Activated CD8-positive, alpha-beta T cell treated with anti-CD3 and anti-CD28 coated beads, Interleukin-2, amount 10 ng/mL, durations not matched to agents 7 days and 5 days (primary cell): ENCODE measurements at regions not wholly inside any gene's neighbourhood (a gene's known extent, or its start where the extent isn't known, plus 50 kb on each side); places are given as distances from the start of the nearest gene placed in this dataset.
"Not testable (repeated sequence)": the region's sequence is repeated elsewhere in the genome, so short reads cannot be mapped to it uniquely, and the experiment has no call there.

Experiments
- ATAC-seq: fragments of 150-1000 bp; cut with Tn5 transposase; one replicate; pipeline ENCODE4 v1.10.0; 2021; ENCODE audit warnings: moderate library complexity
- CTCF ChIA-PET: fragments of 350-600 bp; sonication (Branson Sonifier 250); formaldehyde crosslinking; loops from one replicate; lab custom pipeline; 2021; ENCODE audit warnings: antibody characterized with exemption; lab: Charles Lee
- POLR2A ChIA-PET: fragments of 350-600 bp; sonication (Branson Sonifier 250); formaldehyde crosslinking; loops from one replicate; lab custom pipeline; 2021; ENCODE audit warnings: antibody characterized with exemption; lab: Charles Lee
- DNase-seq: peaks from one replicate; pipeline ENCODE4 v3.0.0-alpha.2; 2020
- H3K27ac Mint-ChIP-seq: one replicate; pipeline ENCODE4 v1.8.0; 2021; ENCODE audit warnings: mild to moderate bottlenecking, mixed read lengths
- H3K27me3 Mint-ChIP-seq: one replicate; pipeline ENCODE4 v1.8.0; 2021; ENCODE audit warnings: low read depth, mixed read lengths
- H3K36me3 Mint-ChIP-seq: one replicate; pipeline ENCODE4 v1.8.0; 2021; ENCODE audit warnings: low read depth, mixed read lengths
- H3K4me1 Mint-ChIP-seq: one replicate; pipeline ENCODE4 v1.8.0; 2021; ENCODE audit warnings: low read depth, mixed read lengths
- H3K4me3 Mint-ChIP-seq: one replicate; pipeline ENCODE4 v1.8.0; 2021; ENCODE audit warnings: mild to moderate bottlenecking, mixed read lengths
- H3K9me3 Mint-ChIP-seq: one replicate; pipeline ENCODE4 v1.8.0; 2022; ENCODE audit warnings: mixed read lengths; ENCODE audit not compliant: insufficient read depth

DNA sequence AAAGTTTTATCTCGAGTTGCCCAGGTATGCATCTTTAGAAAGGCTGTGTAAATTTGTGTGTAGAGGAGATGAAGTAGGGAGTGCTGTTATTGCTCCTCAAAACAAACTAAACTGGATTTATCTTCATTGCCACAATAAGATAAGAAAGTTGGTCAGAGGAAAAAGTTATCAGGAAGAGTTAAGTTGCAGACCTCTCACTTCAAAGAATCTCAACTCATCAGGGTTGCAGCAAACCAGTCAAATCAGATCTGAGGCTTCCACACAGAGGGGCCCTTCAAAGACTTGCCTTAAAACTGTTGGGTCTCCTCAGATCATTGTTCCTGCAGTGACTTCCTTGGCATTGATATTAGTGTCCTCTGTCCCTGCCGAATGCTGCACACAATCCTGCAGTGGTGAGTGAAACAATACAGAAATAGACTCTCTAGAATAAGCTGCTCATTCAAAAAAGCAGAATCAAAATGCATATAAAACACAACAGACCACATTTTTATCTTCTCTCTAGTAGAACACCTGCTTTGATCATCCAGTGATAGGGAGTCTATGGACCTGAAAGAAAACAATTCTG lies 191.2 kb upstream of the CBLB start:
- ATAC-seq (no peak), DNase-seq (no peak)
- Mint-ChIP-seq H3K9me3 (peaks cover 23% of the 10 kb centered on the region), H3K36me3 (peaks cover 7% of the 10 kb centered on the region), H3K4me1 (peaks cover 7% of the 10 kb centered on the region), H3K27ac (peak overlapping the region; percentile 35), H3K27me3 (no peaks in the 10 kb centered on the region), H3K4me3 (no peak overlapping the region)
- POLR2A ChIA-PET, result no interaction called here
- CTCF ChIA-PET, result no interaction called here

DNA sequence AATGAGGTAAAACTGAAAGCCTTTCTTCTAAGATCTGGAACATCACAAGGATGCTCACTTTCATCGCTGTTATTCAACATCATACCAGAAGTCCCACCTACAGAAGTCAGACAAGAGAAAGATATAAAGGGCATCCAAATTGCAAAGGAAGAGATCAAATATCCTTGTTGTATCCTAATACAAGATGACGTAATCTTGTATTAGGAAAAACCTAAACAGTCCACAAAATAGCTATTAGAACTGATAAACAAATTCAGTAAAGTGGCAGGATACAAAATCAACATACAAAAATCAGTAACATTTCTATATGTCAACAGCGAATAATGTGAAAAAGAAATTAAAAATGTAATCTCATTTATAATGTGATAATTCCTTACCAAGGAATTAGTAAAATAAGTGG lies 195.1 kb upstream of the CBLB start:
- Mint-ChIP-seq H3K4me1 (peaks cover 15% of the 10 kb centered on the region), H3K36me3 (peaks cover 16% of the 10 kb centered on the region), H3K9me3 (peaks cover 18% of the 10 kb centered on the region), H3K27me3 (no peaks in the 10 kb centered on the region), H3K27ac (no peak overlapping the region), H3K4me3 (no peak overlapping the region)
- ChIA-PET POLR2A (no interaction called here), CTCF (no interaction called here)
- ATAC-seq (no peak), DNase-seq (no peak)

DNA sequence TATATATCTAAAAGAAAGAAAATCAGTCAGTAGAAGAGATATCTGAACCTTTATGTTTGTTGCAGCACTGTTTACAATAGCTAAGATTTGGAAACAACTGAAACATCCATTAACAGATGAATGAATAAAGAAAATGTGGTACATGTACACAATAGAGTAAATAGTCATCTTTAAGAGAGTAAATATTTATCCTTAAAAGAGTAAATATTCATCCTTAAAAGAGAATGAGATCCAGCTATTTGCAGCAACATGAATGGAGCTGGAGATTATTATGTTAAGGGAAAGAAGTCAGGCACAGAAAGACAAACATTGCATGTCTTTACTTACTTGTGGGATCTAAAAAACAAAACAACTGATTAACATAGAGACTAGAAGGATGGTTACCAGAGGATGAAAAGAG lies 197.0 kb upstream of the CBLB start:
- ChIA-PET POLR2A (no interaction called here), CTCF (no interaction called here)
- Mint-ChIP-seq H3K27me3 (no peaks in the 10 kb centered on the region), H3K36me3 (peaks cover 17% of the 10 kb centered on the region), H3K4me1 (peaks cover 16% of the 10 kb centered on the region), H3K4me3 (no peak overlapping the region), H3K9me3 (peaks cover 24% of the 10 kb centered on the region), H3K27ac (no peak overlapping the region)
- no peak for ATAC-seq
- no peak for DNase-seq

DNA sequence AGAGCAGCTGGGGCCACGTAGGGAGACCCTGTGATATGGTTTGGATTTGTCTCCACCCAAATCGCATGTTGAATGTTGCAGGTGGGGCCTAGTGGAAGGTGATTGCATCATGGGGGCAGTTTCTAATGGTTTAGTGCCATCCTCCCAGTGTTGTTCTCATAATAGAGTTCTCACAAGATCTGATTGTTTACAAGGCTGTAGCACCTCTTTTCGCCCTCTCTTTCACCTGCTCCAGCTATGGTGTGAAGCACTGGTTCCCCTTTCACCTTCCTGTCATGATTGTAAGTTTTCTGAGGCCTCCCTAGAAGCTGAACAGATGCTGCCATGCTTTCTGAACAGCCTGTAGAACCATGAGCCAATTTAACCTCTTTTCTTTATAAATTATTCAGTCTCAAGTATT lies 198.9 kb upstream of the CBLB start:
- no peak overlapping the region for H3K4me3 Mint-ChIP-seq

DNA sequence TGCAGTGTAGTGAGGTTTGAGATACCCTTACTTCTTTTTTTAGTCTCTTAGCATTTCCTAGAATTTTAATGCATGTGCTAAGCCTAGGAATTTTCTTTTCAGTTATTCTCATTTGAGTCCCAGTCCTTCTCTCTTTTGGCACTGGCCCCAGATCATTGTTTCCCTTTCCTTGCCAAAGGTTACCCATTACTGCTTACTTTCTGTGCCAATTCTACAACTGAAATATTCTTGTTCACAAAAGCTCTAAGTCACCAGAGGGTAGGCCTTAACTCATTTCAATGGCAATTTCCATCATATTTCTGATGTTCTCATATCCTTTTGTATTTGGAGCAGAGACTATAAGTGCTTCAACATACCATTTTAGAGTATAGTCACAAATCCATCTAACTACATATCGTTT lies 199.6 kb upstream of the CBLB start:
- no peaks in the 10 kb centered on the region for H3K27me3 Mint-ChIP-seq
- peaks cover 19% of the 10 kb centered on the region for H3K36me3 Mint-ChIP-seq
- CTCF ChIA-PET, result no interaction called here
- POLR2A ChIA-PET, result no interaction called here
- no peak overlapping the region for H3K4me3 Mint-ChIP-seq
- DNase-seq (no peak), ATAC-seq (no peak)
- peak overlapping the region; percentile 44 for H3K27ac Mint-ChIP-seq
- peaks cover 28% of the 10 kb centered on the region for H3K9me3 Mint-ChIP-seq
- H3K4me1 Mint-ChIP-seq, result peaks cover 16% of the 10 kb centered on the region

More for the DNA sequence above, 198.9 kb upstream of the CBLB start:
- Mint-ChIP-seq H3K27ac (no peak overlapping the region), H3K36me3 (peaks cover 20% of the 10 kb centered on the region), H3K27me3 (no peaks in the 10 kb centered on the region), H3K9me3 (peaks cover 30% of the 10 kb centered on the region), H3K4me1 (peaks cover 16% of the 10 kb centered on the region)
- CTCF ChIA-PET, result no interaction called here
- DNase-seq (no peak), ATAC-seq (no peak)
- POLR2A ChIA-PET, result no interaction called here

DNA sequence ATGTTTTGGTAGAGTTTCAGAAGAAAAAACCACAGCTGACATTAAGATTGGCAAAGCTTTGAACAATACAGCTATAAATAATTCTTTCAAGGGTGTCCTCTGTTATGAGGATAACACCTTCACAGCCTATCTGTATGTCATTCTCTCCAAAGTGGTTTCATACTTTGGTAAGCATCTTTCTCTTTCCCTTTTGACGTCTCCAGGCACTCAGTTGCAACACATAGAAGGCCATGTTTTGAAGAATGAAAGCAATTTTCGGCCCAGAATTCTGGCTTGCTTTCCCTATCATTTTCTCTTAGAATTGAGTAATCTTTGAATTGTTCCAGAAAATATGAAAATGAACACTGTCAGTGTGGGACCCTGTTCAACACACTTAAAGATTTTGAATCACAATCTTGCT lies 200.0 kb upstream of the CBLB start:
- ChIA-PET CTCF (no interaction called here), POLR2A (no interaction called here)
- Mint-ChIP-seq H3K27me3 (no peaks in the 10 kb centered on the region), H3K9me3 (peaks cover 24% of the 10 kb centered on the region), H3K4me3 (no peak overlapping the region), H3K4me1 (peaks cover 16% of the 10 kb centered on the region), H3K27ac (peak overlapping the region; percentile 44), H3K36me3 (peaks cover 16% of the 10 kb centered on the region)
- ATAC-seq (peak; percentile 82), DNase-seq (no peak)

DNA sequence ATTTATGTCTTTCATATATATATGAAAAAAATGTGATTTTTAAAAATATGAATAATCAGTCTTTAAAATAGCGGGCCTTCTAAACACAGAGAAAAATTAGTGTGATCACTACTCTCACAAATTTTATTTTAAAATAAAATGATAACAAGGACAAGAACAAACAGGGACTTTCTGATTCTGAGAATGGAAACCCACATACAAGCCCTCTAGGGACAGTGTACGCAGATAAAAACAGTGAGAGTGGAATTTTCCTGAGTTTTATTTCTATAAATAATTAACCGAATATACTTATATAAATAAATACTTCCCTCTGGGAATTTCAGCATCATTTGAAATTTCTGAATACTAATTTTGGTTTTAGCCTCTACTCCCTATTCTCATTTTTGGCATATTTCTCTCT lies 201.4 kb upstream of the CBLB start:
- CTCF ChIA-PET, result no interaction called here

DNA sequence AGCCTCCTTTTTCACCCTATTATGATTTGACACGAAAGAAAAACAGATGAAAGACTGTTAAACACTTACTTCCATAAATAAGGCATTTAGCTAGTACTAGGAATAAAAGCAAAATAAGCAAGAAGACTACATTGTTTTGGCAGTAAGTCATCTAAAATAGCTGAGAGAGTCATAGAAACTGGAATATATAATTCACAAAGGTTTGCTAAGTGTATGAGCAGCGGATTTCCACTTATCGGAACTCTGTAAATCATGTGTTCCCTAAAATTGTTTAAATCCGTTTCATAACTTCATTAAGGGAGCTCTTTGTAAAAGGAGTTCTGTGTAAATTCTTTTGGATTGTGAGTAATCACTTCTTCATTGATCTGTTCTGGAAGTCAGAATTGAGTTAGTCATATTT lies 202.5 kb upstream of the CBLB start:
- peaks cover 17% of the 10 kb centered on the region for H3K36me3 Mint-ChIP-seq
- DNase-seq, result no peak
- ChIA-PET CTCF (no interaction called here), POLR2A (no interaction called here)
- peaks cover 11% of the 10 kb centered on the region for H3K9me3 Mint-ChIP-seq
- ATAC-seq, result no peak
- peaks cover 16% of the 10 kb centered on the region for H3K4me1 Mint-ChIP-seq
- no peaks in the 10 kb centered on the region for H3K27me3 Mint-ChIP-seq
- no peak overlapping the region for H3K4me3 Mint-ChIP-seq
- H3K27ac Mint-ChIP-seq, result no peak overlapping the region

More for the DNA sequence above, 201.4 kb upstream of the CBLB start:
- ATAC-seq, result no peak
- POLR2A ChIA-PET, result no interaction called here
- Mint-ChIP-seq H3K27ac (no peak overlapping the region), H3K4me1 (peaks cover 16% of the 10 kb centered on the region), H3K9me3 (peaks cover 11% of the 10 kb centered on the region), H3K27me3 (no peaks in the 10 kb centered on the region), H3K36me3 (peaks cover 15% of the 10 kb centered on the region), H3K4me3 (no peak overlapping the region)
- no peak for DNase-seq

DNA sequence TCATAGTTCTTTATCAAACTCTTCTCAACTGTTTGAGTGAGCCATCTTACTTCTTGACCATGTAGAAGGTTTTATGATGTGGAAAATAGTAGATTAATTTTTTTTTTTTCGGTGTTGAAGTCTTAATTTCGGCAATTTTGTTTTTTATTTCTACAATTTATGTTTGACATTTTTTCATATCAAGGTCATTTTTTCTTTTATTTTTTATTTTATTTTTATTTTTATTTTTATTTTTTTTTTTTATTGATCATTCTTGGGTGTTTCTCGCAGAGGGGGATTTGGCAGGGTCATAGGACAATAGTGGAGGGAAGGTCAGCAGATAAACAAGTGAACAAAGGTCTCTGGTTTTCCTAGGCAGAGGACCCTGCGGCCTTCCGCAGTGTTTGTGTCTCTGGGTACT lies 203.8 kb upstream of the CBLB start:
- Mint-ChIP-seq H3K4me1 (peaks cover 16% of the 10 kb centered on the region), H3K36me3 (peaks cover 16% of the 10 kb centered on the region), H3K9me3 (peaks cover 15% of the 10 kb centered on the region)
- DNase-seq, ATAC-seq, H3K27ac Mint-ChIP-seq, H3K27me3 Mint-ChIP-seq, H3K4me3 Mint-ChIP-seq, POLR2A ChIA-PET, CTCF ChIA-PET: not testable (repeated sequence)

DNA sequence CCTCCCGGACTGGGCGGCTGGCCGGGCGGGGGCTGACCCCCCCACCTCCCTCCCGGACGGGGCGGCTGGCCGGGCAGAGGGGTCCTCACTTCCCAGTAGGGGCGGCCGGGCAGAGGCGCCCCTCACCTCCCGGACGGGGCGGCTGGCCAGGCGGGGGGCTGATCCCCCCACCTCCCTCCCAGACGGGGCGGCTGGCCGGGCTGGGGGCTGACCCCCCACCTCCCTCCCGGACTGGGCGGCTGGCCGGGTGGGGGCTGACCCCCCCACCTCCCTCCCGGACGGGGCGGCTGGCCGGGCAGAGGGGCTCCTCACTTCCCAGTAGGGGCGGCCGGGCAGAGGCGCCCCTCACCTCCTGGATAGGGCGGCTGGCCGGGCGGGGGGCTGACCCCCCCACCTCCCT lies 205.0 kb upstream of the CBLB start:
- H3K36me3 Mint-ChIP-seq, DNase-seq, ATAC-seq, H3K4me3 Mint-ChIP-seq, POLR2A ChIA-PET, H3K27ac Mint-ChIP-seq, CTCF ChIA-PET, H3K4me1 Mint-ChIP-seq, H3K27me3 Mint-ChIP-seq: not testable (repeated sequence)
- peaks cover 15% of the 10 kb centered on the region for H3K9me3 Mint-ChIP-seq

DNA sequence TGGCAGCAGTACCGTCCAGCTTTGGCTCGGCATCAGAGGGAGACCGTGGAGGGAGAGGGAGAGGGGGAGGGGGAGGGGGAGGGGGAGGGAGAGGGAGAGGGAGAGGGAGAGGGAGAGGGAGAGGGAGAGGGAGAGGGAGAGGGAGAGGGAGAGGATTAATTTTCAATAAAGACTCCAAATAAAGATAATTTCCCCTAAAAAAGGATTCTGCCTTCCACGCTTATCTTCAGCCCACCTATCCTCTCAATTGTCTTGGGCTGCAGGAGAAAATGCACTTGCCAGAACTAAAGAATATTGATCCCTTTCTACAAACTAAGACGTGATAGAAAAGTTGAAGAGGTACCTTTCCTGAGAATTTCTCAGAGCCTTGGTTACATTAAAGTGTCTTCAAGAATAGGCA lies 206.9 kb upstream of the CBLB start:
- POLR2A ChIA-PET, H3K27ac Mint-ChIP-seq, H3K4me1 Mint-ChIP-seq, H3K27me3 Mint-ChIP-seq, H3K4me3 Mint-ChIP-seq, DNase-seq, CTCF ChIA-PET, H3K36me3 Mint-ChIP-seq, ATAC-seq: not testable (repeated sequence)
- H3K9me3 Mint-ChIP-seq, result peaks cover 20% of the 10 kb centered on the region

DNA sequence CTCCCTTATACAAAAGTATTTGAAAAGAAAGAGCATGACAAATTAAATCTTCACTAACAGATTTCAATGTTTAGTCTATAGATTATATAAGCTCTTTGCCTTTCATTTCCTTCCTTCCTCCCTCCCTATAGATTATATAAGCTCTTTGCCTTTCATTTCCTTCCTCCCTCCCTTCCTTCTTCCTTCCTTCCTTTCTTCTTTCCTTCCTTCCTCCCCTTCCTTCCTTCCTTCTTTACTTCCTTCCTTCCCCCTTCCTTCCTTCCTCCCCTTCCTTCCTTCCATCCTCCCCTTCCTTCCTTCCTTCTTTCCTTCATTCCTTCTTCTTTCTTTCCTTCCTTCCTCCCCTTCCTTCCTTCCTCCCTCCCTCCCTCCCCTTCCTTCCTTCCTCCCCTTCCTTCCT lies 209.8 kb upstream of the CBLB start:
- DNase-seq, result no peak
- CTCF ChIA-PET, result no interaction called here
- H3K27me3 Mint-ChIP-seq, result no peaks in the 10 kb centered on the region
- H3K4me1 Mint-ChIP-seq, result peaks cover 4% of the 10 kb centered on the region
- POLR2A ChIA-PET, result no interaction called here
- H3K4me3 Mint-ChIP-seq, result no peak overlapping the region
- peaks cover 2% of the 10 kb centered on the region for H3K36me3 Mint-ChIP-seq
- H3K27ac Mint-ChIP-seq, result peak overlapping the region; percentile 15
- ATAC-seq, result no peak
- peaks cover 14% of the 10 kb centered on the region for H3K9me3 Mint-ChIP-seq

DNA sequence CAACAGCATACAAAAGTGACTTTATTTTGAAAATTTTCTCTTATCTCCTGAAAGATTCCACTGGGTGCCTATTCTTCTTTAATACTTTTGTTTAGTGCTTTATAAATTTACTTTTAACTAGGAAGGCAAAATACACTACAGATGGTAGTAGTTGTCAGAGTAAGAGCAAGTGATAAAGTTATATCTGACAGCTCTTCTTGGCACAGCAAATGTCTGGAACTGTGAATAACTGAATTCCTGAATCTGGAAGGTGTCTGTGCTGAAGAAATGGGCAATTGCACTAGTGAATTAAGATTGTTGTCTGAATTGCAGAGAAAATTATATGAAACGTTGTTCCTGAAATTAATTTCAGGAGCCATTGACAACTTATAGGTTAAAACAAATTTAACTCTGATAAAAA lies 213.8 kb upstream of the CBLB start:
- ATAC-seq (no peak), DNase-seq (no peak)
- Mint-ChIP-seq H3K27ac (no peak overlapping the region), H3K36me3 (peaks cover 11% of the 10 kb centered on the region), H3K9me3 (peaks cover 26% of the 10 kb centered on the region), H3K27me3 (no peaks in the 10 kb centered on the region), H3K4me3 (no peak overlapping the region), H3K4me1 (peaks cover 13% of the 10 kb centered on the region)
- POLR2A ChIA-PET, result interaction anchor here (0.6 kb wide), 1 partner anchor 215 kb away, joined by 3 read pairs; no protein-coding TSS in a partner anchor
- CTCF ChIA-PET, result no interaction called here
